ENCODE measurements at regions not wholly inside any gene's neighbourhood (a gene's known extent, or its start where the extent isn't known, plus 50 kb on each side); places are given as distances from the start of the nearest gene placed in this dataset.

DNA sequence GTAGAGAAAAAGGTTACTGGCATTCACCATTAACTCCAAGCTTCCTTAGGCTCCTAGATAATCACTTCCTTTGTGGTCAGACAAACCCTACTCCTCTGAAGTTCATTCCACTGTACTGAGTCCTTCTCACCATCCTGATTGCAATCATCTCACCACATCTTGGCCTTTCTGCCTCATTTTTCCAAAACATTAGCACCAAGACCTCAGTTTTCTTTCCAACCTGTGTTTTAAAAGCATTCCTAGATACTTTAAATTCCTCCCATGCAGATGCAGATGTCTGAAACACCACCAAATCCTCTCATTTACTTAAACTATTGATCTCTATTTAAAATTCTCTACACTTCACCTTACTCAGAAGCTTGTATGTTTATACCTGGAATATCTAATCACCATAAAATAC, 961.3 kb upstream of the CTNND2 start:
- Histone ChIP-seq H3K9me3 (ENCODE audit: control insufficient read depth, insufficient read depth, low read depth, low read length) (no peaks in the 10 kb centered on the region), H3K4me1 (ENCODE audit: control insufficient read depth, insufficient read depth, low read length) (no peaks in the 10 kb centered on the region), H3K27ac (ENCODE audit: extremely low read depth, low read depth, low read length) (no peak overlapping the region), H3K4me3 (ENCODE audit: low read depth, low read length) (no peak overlapping the region), H3K36me3 (ENCODE audit: control insufficient read depth in 2 of 2, insufficient read depth in 1 of 2, low read length in 2 of 2) (no peaks in the 10 kb centered on the region; a peak in 1 of 3 replicates)
- ChIA-PET POLR2A (no interaction called here), CTCF (interaction anchor here (0.6 kb wide), 1 partner anchor 9 kb away, joined by 3 read pairs; no protein-coding TSS in a partner anchor)
- TF ChIP-seq ZNF248 (tag by site-specific recombination; IDR thresholded peaks at IDR 0.05) (no peak), ZBTB48 (tag by site-specific recombination; IDR thresholded peaks at IDR 0.05) (no peak), HOXC10 (CRISPR knock-in tag; IDR thresholded peaks at IDR 0.05) (no peak), ZNF776 (tag by site-specific recombination; IDR thresholded peaks at IDR 0.05; ENCODE audit: borderline replicate concordance) (no peak), ZNF157 (tag by site-specific recombination; IDR thresholded peaks at IDR 0.05) (no peak), ZNF677 (tag by site-specific recombination; IDR thresholded peaks at IDR 0.05) (no peak)
- TF ChIP-seq, protein P1, sequence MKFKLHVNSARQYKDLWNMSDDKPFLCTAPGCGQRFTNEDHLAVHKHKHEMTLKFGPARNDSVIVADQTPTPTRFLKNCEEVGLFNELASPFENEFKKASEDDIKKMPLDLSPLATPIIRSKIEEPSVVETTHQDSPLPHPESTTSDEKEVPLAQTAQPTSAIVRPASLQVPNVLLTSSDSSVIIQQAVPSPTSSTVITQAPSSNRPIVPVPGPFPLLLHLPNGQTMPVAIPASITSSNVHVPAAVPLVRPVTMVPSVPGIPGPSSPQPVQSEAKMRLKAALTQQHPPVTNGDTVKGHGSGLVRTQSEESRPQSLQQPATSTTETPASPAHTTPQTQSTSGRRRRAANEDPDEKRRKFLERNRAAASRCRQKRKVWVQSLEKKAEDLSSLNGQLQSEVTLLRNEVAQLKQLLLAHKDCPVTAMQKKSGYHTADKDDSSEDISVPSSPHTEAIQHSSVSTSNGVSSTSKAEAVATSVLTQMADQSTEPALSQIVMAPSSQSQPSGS (tag by site-specific recombination; IDR thresholded peaks at IDR 0.05; ENCODE audit: low read depth), result no peak
- TF ChIP-seq, protein P2, sequence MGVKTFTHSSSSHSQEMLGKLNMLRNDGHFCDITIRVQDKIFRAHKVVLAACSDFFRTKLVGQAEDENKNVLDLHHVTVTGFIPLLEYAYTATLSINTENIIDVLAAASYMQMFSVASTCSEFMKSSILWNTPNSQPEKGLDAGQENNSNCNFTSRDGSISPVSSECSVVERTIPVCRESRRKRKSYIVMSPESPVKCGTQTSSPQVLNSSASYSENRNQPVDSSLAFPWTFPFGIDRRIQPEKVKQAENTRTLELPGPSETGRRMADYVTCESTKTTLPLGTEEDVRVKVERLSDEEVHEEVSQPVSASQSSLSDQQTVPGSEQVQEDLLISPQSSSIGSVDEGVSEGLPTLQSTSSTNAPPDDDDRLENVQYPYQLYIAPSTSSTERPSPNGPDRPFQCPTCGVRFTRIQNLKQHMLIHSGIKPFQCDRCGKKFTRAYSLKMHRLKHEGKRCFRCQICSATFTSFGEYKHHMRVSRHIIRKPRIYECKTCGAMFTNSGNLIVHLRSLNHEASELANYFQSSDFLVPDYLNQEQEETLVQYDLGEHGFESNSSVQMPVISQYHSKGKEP (tag by site-specific recombination; IDR thresholded peaks at IDR 0.05), result no peak

DNA sequence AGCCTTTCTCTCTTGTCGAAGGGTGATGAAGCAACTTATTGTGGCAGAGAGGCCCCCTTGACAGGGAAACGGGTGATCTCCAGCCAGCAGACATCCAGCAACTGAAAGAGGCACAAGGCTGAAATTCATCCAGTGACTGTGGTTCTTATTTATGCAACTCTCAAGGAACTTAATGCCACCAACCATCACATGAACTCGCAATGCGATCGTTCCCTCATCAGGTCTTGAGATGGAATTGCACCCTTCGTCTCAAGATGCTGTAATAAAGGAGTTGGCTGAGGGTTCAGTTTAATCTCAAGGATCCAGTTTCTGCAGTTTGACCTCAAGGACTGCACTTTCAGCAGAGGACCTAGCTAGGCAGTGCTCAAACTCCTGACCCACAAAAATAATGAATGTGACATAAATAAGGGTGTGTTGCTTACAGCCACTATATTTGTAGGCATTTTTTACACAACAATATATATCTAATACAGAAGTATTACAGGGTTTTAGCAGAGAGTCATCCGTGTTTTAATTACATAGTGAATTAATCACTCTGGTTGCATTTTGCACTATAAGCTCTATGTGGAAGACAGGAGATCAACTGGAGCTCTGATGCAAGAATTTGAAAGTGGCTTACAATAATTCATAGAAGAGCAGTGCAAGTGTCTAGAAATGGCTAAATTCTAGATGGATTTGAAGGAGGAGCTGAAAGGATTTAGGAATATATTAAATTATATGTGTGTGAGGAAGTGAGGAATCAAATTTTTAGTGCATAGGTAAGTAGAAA, 957.8 kb upstream of the CTNND2 start:
- H3K27ac ChIP-seq (ENCODE audit: extremely low read depth, low read depth, low read length), result no peak overlapping the region
- H3K4me3 ChIP-seq (ENCODE audit: low read depth, low read length), result no peak overlapping the region
- no peaks in the 10 kb centered on the region for H3K9me3 ChIP-seq (ENCODE audit: control insufficient read depth, insufficient read depth, low read depth, low read length)
- ChIA-PET POLR2A (no interaction called here), CTCF (interaction anchor here (0.7 kb wide), 1 partner anchor 617 kb away, joined by 4 read pairs; no protein-coding TSS in a partner anchor)
- TF ChIP-seq, protein P3, sequence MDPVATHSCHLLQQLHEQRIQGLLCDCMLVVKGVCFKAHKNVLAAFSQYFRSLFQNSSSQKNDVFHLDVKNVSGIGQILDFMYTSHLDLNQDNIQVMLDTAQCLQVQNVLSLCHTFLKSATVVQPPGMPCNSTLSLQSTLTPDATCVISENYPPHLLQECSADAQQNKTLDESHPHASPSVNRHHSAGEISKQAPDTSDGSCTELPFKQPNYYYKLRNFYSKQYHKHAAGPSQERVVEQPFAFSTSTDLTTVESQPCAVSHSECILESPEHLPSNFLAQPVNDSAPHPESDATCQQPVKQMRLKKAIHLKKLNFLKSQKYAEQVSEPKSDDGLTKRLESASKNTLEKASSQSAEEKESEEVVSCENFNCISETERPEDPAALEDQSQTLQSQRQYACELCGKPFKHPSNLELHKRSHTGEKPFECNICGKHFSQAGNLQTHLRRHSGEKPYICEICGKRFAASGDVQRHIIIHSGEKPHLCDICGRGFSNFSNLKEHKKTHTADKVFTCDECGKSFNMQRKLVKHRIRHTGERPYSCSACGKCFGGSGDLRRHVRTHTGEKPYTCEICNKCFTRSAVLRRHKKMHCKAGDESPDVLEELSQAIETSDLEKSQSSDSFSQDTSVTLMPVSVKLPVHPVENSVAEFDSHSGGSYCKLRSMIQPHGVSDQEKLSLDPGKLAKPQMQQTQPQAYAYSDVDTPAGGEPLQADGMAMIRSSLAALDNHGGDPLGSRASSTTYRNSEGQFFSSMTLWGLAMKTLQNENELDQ (tag by site-specific recombination; IDR thresholded peaks at IDR 0.05; ENCODE audit: low read depth), result no peak
- no peak for TF ChIP-seq GLIS2 (tag by site-specific recombination; IDR thresholded peaks at IDR 0.05)
- TF ChIP-seq ZBTB48 (tag by site-specific recombination; IDR thresholded peaks at IDR 0.05), result no peak
- TF ChIP-seq ZNF558 (tag by site-specific recombination; IDR thresholded peaks at IDR 0.05), result no peak
- TF ChIP-seq ZBTB17 (tag by site-specific recombination; IDR thresholded peaks at IDR 0.05), result no peak
- no peak for TF ChIP-seq GLIS1 (tag by site-specific recombination; IDR thresholded peaks at IDR 0.05)
- no peak for TF ChIP-seq ZBTB21 (tag by site-specific recombination; IDR thresholded peaks at IDR 0.05)
- TF ChIP-seq ZNF248 (tag by site-specific recombination; IDR thresholded peaks at IDR 0.05), result no peak
- TF ChIP-seq YY1 (tag by site-specific recombination; IDR thresholded peaks at IDR 0.05), result no peak
- no peak for TF ChIP-seq ZFP3 (tag by site-specific recombination; IDR thresholded peaks at IDR 0.05; ENCODE audit: low read depth)
- no peak for TF ChIP-seq ZNF654 (tag by site-specific recombination; IDR thresholded peaks at IDR 0.05; ENCODE audit: low read depth)
- TF ChIP-seq, protein P4, sequence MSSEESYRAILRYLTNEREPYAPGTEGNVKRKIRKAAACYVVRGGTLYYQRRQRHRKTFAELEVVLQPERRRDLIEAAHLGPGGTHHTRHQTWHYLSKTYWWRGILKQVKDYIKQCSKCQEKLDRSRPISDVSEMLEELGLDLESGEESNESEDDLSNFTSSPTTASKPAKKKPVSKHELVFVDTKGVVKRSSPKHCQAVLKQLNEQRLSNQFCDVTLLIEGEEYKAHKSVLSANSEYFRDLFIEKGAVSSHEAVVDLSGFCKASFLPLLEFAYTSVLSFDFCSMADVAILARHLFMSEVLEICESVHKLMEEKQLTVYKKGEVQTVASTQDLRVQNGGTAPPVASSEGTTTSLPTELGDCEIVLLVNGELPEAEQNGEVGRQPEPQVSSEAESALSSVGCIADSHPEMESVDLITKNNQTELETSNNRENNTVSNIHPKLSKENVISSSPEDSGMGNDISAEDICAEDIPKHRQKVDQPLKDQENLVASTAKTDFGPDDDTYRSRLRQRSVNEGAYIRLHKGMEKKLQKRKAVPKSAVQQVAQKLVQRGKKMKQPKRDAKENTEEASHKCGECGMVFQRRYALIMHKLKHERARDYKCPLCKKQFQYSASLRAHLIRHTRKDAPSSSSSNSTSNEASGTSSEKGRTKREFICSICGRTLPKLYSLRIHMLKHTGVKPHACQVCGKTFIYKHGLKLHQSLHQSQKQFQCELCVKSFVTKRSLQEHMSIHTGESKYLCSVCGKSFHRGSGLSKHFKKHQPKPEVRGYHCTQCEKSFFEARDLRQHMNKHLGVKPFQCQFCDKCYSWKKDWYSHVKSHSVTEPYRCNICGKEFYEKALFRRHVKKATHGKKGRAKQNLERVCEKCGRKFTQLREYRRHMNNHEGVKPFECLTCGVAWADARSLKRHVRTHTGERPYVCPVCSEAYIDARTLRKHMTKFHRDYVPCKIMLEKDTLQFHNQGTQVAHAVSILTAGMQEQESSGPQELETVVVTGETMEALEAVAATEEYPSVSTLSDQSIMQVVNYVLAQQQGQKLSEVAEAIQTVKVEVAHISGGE (tag by site-specific recombination; conservative IDR thresholded peaks at IDR 0.05; ENCODE audit: low read depth), result no peak
- no peak for TF ChIP-seq OSR2 (tag by site-specific recombination; IDR thresholded peaks at IDR 0.05)
- no peak for TF ChIP-seq ZNF791 (tag by site-specific recombination; IDR thresholded peaks at IDR 0.05)
- no peak for TF ChIP-seq ZNF175 (tag by site-specific recombination; IDR thresholded peaks at IDR 0.05)
- no peak for TF ChIP-seq ZNF202 (tag by site-specific recombination; IDR thresholded peaks at IDR 0.05; ENCODE audit: borderline replicate concordance)
- TF ChIP-seq ZSCAN30 (tag by site-specific recombination; IDR thresholded peaks at IDR 0.05), result no peak
- TF ChIP-seq ZNF211 (tag by site-specific recombination; IDR thresholded peaks at IDR 0.05; ENCODE audit: low read depth), result no peak
- no peak for TF ChIP-seq ZNF23 (tag by site-specific recombination; IDR thresholded peaks at IDR 0.05; ENCODE audit: borderline replicate concordance)
- H3K4me1 ChIP-seq (ENCODE audit: control insufficient read depth, insufficient read depth, low read length), result no peaks in the 10 kb centered on the region
- no peaks in the 10 kb centered on the region; a peak in 1 of 3 replicates for H3K36me3 ChIP-seq (ENCODE audit: control insufficient read depth in 2 of 2, insufficient read depth in 1 of 2, low read length in 2 of 2)
